ENCODE measurements at regions not wholly inside any gene's neighbourhood (a gene's known extent, or its start where the extent isn't known, plus 50 kb on each side); places are given as distances from the start of the nearest gene placed in this dataset.

DNA sequence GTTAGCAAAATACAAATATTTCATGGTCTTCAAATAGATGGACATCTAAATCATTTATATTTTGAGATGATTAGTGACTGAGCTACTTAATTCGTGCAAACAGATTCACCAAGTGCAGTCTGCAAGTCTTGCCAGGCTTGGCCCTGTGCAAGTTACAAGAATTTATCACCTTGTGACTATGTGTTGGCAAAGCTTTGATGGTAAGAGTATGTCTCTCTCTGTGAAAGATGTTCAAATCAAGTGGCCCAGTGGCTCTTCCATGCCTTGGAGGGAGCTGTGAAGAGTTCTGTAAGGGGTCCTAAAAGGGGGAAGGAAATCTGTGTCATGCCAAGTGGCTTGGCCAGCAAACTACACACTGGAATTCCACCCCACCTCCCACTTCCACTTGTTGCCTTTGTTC lies 397.3 kb downstream of the TYW1 start:
- TF ChIP-seq EZH2 (IDR thresholded peaks at IDR 0.05; ENCODE audit: low read length, missing control alignments): no peak
- TF ChIP-seq, protein P1, sequence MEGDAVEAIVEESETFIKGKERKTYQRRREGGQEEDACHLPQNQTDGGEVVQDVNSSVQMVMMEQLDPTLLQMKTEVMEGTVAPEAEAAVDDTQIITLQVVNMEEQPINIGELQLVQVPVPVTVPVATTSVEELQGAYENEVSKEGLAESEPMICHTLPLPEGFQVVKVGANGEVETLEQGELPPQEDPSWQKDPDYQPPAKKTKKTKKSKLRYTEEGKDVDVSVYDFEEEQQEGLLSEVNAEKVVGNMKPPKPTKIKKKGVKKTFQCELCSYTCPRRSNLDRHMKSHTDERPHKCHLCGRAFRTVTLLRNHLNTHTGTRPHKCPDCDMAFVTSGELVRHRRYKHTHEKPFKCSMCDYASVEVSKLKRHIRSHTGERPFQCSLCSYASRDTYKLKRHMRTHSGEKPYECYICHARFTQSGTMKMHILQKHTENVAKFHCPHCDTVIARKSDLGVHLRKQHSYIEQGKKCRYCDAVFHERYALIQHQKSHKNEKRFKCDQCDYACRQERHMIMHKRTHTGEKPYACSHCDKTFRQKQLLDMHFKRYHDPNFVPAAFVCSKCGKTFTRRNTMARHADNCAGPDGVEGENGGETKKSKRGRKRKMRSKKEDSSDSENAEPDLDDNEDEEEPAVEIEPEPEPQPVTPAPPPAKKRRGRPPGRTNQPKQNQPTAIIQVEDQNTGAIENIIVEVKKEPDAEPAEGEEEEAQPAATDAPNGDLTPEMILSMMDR (conservative IDR thresholded peaks at IDR 0.05 in 1 of 2, IDR thresholded peaks at IDR 0.05 in 1 of 2; ENCODE audit: low read depth in 1 of 2, low read length in 2 of 2): no peak
- H2AFZ ChIP-seq (ENCODE audit: low read length): no peak overlapping the region
- H3K9me3 ChIP-seq (ENCODE audit: control insufficient read depth, insufficient read depth, low read depth, low read length): no peaks in the 10 kb centered on the region
- H3K4me3 ChIP-seq (replicated peaks in 1 of 4; ENCODE audit: control extremely low read depth in 1 of 4, insufficient read depth in 1 of 4, low read depth in 3 of 4, low read length in 4 of 4): no peak overlapping the region
- no peak overlapping the region for H3K9ac ChIP-seq (ENCODE audit: insufficient read depth, low read length)
- H4K20me1 ChIP-seq (ENCODE audit: control insufficient read depth, extremely low read depth, insufficient read depth, low read length): no peaks in the 10 kb centered on the region
- DNase-seq (ENCODE audit: low read depth in 2 of 2): no peak
- H3K27me3 ChIP-seq (ENCODE audit: control insufficient read depth, insufficient read depth, low read length): no peaks in the 10 kb centered on the region
- H3K4me1 ChIP-seq (ENCODE audit: control insufficient read depth, extremely low read depth, insufficient read depth, low read length): no peaks in the 10 kb centered on the region
- no peak overlapping the region for H3K4me2 ChIP-seq (ENCODE audit: extremely low read depth, insufficient read depth, low read length)
- no peaks in the 10 kb centered on the region for H3K36me3 ChIP-seq (ENCODE audit: control insufficient read depth, insufficient read depth, low read length)
- H3K27ac ChIP-seq (ENCODE audit: insufficient read depth, low read length): no peak overlapping the region
- H3K79me2 ChIP-seq (ENCODE audit: control insufficient read depth, insufficient read depth, low read length): no peaks in the 10 kb centered on the region

DNA sequence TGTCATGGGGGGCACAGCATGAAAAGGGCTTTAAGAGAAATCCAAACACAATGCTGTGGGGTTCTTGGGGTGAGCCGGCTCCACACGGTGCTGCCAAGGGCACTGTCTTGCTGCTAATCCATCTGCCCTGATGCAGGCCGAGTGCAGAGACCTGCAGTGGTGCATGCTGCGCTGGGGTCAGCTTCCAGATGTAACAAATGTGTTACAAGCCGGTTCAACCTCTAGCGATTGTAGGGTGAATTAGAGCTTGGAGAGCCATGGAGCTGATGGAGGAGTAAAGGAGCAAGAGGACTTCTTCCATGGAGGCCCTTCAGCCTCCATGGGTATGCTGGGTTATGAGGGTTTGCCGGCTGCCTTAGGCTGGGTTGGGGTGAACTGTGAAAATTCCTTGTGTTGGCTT lies 402.3 kb downstream of the TYW1 start:
- H3K9me3 ChIP-seq (ENCODE audit: control insufficient read depth, insufficient read depth, low read depth, low read length): no peaks in the 10 kb centered on the region
- no peak overlapping the region for H3K27ac ChIP-seq (ENCODE audit: insufficient read depth, low read length)
- H2AFZ ChIP-seq (ENCODE audit: low read length): no peak overlapping the region
- H4K20me1 ChIP-seq (ENCODE audit: control insufficient read depth, extremely low read depth, insufficient read depth, low read length): no peaks in the 10 kb centered on the region
- no peak for DNase-seq (ENCODE audit: low read depth in 2 of 2)
- H3K27me3 ChIP-seq (ENCODE audit: control insufficient read depth, insufficient read depth, low read length): no peaks in the 10 kb centered on the region
- H3K4me3 ChIP-seq (replicated peaks in 1 of 4; ENCODE audit: control extremely low read depth in 1 of 4, insufficient read depth in 1 of 4, low read depth in 3 of 4, low read length in 4 of 4): no peak overlapping the region
- H3K36me3 ChIP-seq (ENCODE audit: control insufficient read depth, insufficient read depth, low read length): no peaks in the 10 kb centered on the region
- no peaks in the 10 kb centered on the region for H3K79me2 ChIP-seq (ENCODE audit: control insufficient read depth, insufficient read depth, low read length)
- no peaks in the 10 kb centered on the region for H3K4me1 ChIP-seq (ENCODE audit: control insufficient read depth, extremely low read depth, insufficient read depth, low read length)
- no peak overlapping the region for H3K4me2 ChIP-seq (ENCODE audit: extremely low read depth, insufficient read depth, low read length)
- no peak for TF ChIP-seq EZH2 (IDR thresholded peaks at IDR 0.05; ENCODE audit: low read length, missing control alignments)
- TF ChIP-seq, protein P1 (conservative IDR thresholded peaks at IDR 0.05 in 1 of 2, IDR thresholded peaks at IDR 0.05 in 1 of 2; ENCODE audit: low read depth in 1 of 2, low read length in 2 of 2): no peak
- H3K9ac ChIP-seq (ENCODE audit: insufficient read depth, low read length): no peak overlapping the region

DNA sequence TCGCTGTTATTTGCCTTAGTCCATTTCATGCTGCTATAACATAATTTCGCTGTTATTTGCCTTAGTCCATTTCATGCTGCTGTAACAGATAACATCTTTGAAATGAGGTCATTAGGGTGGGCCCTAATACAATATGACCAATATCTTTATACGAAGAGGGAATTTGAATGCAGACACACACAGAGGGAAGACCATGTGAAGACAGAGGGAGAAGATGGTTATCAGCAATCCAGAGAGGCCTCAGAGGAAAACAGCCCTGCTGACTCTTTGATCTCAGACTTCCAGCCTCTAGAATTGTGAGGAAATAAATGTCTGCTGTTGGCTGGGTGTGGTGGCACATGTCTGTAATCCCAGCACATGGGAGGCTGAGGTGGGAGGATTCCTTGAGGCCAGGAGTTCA lies 404.9 kb downstream of the TYW1 start:
- Histone ChIP-seq H2AFZ (ENCODE audit: low read length) (no peak overlapping the region), H3K27ac (ENCODE audit: insufficient read depth, low read length) (no peak overlapping the region), H3K4me1 (ENCODE audit: control insufficient read depth, extremely low read depth, insufficient read depth, low read length) (no peaks in the 10 kb centered on the region), H3K36me3 (ENCODE audit: control insufficient read depth, insufficient read depth, low read length) (no peaks in the 10 kb centered on the region), H3K79me2 (ENCODE audit: control insufficient read depth, insufficient read depth, low read length) (no peaks in the 10 kb centered on the region), H3K4me2 (ENCODE audit: extremely low read depth, insufficient read depth, low read length) (no peak overlapping the region), H4K20me1 (ENCODE audit: control insufficient read depth, extremely low read depth, insufficient read depth, low read length) (no peaks in the 10 kb centered on the region), H3K4me3 (replicated peaks in 1 of 4; ENCODE audit: control extremely low read depth in 1 of 4, insufficient read depth in 1 of 4, low read depth in 3 of 4, low read length in 4 of 4) (no peak overlapping the region), H3K9me3 (ENCODE audit: control insufficient read depth, insufficient read depth, low read depth, low read length) (no peaks in the 10 kb centered on the region), H3K27me3 (ENCODE audit: control insufficient read depth, insufficient read depth, low read length) (no peaks in the 10 kb centered on the region), H3K9ac (ENCODE audit: insufficient read depth, low read length) (no peak overlapping the region)
- TF ChIP-seq, protein P1 (conservative IDR thresholded peaks at IDR 0.05 in 1 of 2, IDR thresholded peaks at IDR 0.05 in 1 of 2; ENCODE audit: low read depth in 1 of 2, low read length in 2 of 2): no peak
- TF ChIP-seq EZH2 (IDR thresholded peaks at IDR 0.05; ENCODE audit: low read length, missing control alignments): no peak
- no peak for DNase-seq (ENCODE audit: low read depth in 2 of 2)

Measured in fibroblast of lung (primary cell).